ENCODE measurements at regions not wholly inside any gene's neighbourhood (a gene's known extent, or its start where the extent isn't known, plus 50 kb on each side); places are given as distances from the start of the nearest gene placed in this dataset.
A peak's percentile ranks its signal among the peaks of the same experiment; 100 is the strongest.

GRCh38 chr14:21917699-21918436 lies 244.2 kb upstream of the OR4E1 start:
- TF ChIP-seq POLR2A (IDR thresholded peaks at IDR 0.05) (no peak), CTCF (IDR thresholded peaks at IDR 0.05) (peak; percentile 41 to 64 (median 63))
